HG03457 (cell line): ENCODE measurements at regions not wholly inside any gene's neighbourhood (a gene's known extent, or its start where the extent isn't known, plus 50 kb on each side); places are given as distances from the start of the nearest gene placed in this dataset.

Experiments
- ATAC-seq: cut with Tn5 transposase; IDR thresholded peaks from one replicate; pipeline ENCODE4 v1.9.1; 2021; ENCODE audit warnings: moderate number of reproducible peaks; ENCODE audit not compliant: unreplicated experiment

- no peak for ATAC-seq
Observed at GRCh38 chr1:157195521-157196244, 57.5 kb upstream of the ETV3 start.

- ATAC-seq: no peak
Observed at GRCh38 chr1:157194731-157195520, 56.7 kb upstream of the ETV3 start.

- ATAC-seq: no peak
Observed at GRCh38 chr1:157193702-157194391, 55.7 kb upstream of the ETV3 start.

- no peak for ATAC-seq
Observed at GRCh38 chr1:157193219-157193618, 55.0 kb upstream of the ETV3 start.

GRCh38 chr1:157189986-157190982 lies 52.1 kb upstream of the ETV3 start:
- ATAC-seq: no peak

- no peak for ATAC-seq
Observed at GRCh38 chr1:157189096-157189495, 50.9 kb upstream of the ETV3 start.
